ENCODE measurements at regions not wholly inside any gene's neighbourhood (a gene's known extent, or its start where the extent isn't known, plus 50 kb on each side); places are given as distances from the start of the nearest gene placed in this dataset.

GRCh38 chr3:6654670-6655069 is 206.2 kb upstream of the GRM7 start:
- H3K4me1 ChIP-seq (ENCODE audit: low read length) = no peaks in the 10 kb centered on the region
- no peaks in the 10 kb centered on the region for H3K27me3 ChIP-seq (replicated peaks; ENCODE audit: insufficient read depth, low read length)
- no peaks in the 10 kb centered on the region for H3K79me2 ChIP-seq (ENCODE audit: low read length)
- no peak overlapping the region for H3K4me3 ChIP-seq (ENCODE audit: low read length)
- DNase-seq = no peak
- no peaks in the 10 kb centered on the region for H3K9me2 ChIP-seq (replicated peaks; ENCODE audit: insufficient read depth, low read length)
- H2AFZ ChIP-seq (ENCODE audit: low read length) = no peak overlapping the region
- H3K36me3 ChIP-seq (replicated peaks; ENCODE audit: insufficient read depth, low read length) = no peaks in the 10 kb centered on the region
- no peak overlapping the region for H3K9ac ChIP-seq (ENCODE audit: low read length)
- no peak overlapping the region for H3K4me2 ChIP-seq (ENCODE audit: low read depth, low read length)
- no peaks in the 10 kb centered on the region for H3F3A ChIP-seq (ENCODE audit: insufficient read depth, low read length)
- no peaks in the 10 kb centered on the region for H3K9me3 ChIP-seq (replicated peaks; ENCODE audit: insufficient read depth, low read length)
- H4K20me1 ChIP-seq (ENCODE audit: insufficient read depth, low read length) = no peaks in the 10 kb centered on the region
- no peak for TF ChIP-seq EZH2phosphoT487 (IDR thresholded peaks at IDR 0.05; ENCODE audit: low read length)
- no peak for TF ChIP-seq EZH2 (optimal IDR thresholded peaks at IDR 0.05; ENCODE audit: low read depth, low read length)
- TF ChIP-seq, protein P1, sequence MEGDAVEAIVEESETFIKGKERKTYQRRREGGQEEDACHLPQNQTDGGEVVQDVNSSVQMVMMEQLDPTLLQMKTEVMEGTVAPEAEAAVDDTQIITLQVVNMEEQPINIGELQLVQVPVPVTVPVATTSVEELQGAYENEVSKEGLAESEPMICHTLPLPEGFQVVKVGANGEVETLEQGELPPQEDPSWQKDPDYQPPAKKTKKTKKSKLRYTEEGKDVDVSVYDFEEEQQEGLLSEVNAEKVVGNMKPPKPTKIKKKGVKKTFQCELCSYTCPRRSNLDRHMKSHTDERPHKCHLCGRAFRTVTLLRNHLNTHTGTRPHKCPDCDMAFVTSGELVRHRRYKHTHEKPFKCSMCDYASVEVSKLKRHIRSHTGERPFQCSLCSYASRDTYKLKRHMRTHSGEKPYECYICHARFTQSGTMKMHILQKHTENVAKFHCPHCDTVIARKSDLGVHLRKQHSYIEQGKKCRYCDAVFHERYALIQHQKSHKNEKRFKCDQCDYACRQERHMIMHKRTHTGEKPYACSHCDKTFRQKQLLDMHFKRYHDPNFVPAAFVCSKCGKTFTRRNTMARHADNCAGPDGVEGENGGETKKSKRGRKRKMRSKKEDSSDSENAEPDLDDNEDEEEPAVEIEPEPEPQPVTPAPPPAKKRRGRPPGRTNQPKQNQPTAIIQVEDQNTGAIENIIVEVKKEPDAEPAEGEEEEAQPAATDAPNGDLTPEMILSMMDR (IDR thresholded peaks at IDR 0.05; ENCODE audit: low read length) = no peak
- H3K27ac ChIP-seq (ENCODE audit: low read length) = no peak overlapping the region

- Histone ChIP-seq H3K27me3 (replicated peaks; ENCODE audit: insufficient read depth, low read length) (no peaks in the 10 kb centered on the region), H3K4me2 (ENCODE audit: low read depth, low read length) (no peak overlapping the region), H4K20me1 (ENCODE audit: insufficient read depth, low read length) (no peaks in the 10 kb centered on the region), H3K9ac (ENCODE audit: low read length) (no peak overlapping the region), H3K27ac (ENCODE audit: low read length) (no peak overlapping the region), H3K79me2 (ENCODE audit: low read length) (no peaks in the 10 kb centered on the region), H2AFZ (ENCODE audit: low read length) (no peak overlapping the region), H3K4me1 (ENCODE audit: low read length) (no peaks in the 10 kb centered on the region), H3K36me3 (replicated peaks; ENCODE audit: insufficient read depth, low read length) (no peaks in the 10 kb centered on the region), H3K9me2 (replicated peaks; ENCODE audit: insufficient read depth, low read length) (no peaks in the 10 kb centered on the region), H3K4me3 (ENCODE audit: low read length) (no peak overlapping the region), H3K9me3 (replicated peaks; ENCODE audit: insufficient read depth, low read length) (no peaks in the 10 kb centered on the region), H3F3A (ENCODE audit: insufficient read depth, low read length) (no peaks in the 10 kb centered on the region)
- no peak for DNase-seq
- TF ChIP-seq, protein P1 (IDR thresholded peaks at IDR 0.05; ENCODE audit: low read length) = no peak
Measured at GRCh38 chr3:6655275-6655674, 205.6 kb upstream of the GRM7 start.

DNA sequence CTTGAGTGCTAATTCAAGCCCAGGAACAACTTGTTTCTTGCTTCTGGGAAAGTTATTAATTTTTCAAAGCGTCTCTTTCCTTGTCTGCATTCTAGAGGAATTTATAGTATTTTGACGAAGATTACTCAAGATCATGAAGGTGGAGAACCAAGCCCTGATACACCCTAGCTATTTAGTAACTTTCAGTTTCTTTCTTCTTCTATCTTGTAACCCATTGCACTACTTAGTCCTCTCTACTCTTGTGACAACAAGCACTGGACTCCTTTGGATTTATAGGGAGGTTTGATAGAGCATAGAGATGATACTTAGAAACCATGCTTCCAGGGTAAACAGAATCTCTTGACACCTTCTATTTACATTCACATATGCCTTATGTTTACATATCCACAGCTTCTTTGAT is 203.3 kb upstream of the GRM7 start:
- no peaks in the 10 kb centered on the region for H3K9me3 ChIP-seq (replicated peaks; ENCODE audit: insufficient read depth, low read length)
- no peak overlapping the region for H3K4me3 ChIP-seq (ENCODE audit: low read length)
- no peak for DNase-seq
- no peak overlapping the region for H3K27ac ChIP-seq (ENCODE audit: low read length)
- H3K4me1 ChIP-seq (ENCODE audit: low read length) = no peaks in the 10 kb centered on the region
- no peaks in the 10 kb centered on the region for H3K9me2 ChIP-seq (replicated peaks; ENCODE audit: insufficient read depth, low read length)
- no peaks in the 10 kb centered on the region for H3K27me3 ChIP-seq (replicated peaks; ENCODE audit: insufficient read depth, low read length)
- no peaks in the 10 kb centered on the region for H4K20me1 ChIP-seq (ENCODE audit: insufficient read depth, low read length)
- no peak overlapping the region for H3K4me2 ChIP-seq (ENCODE audit: low read depth, low read length)
- H2AFZ ChIP-seq (ENCODE audit: low read length) = no peak overlapping the region
- TF ChIP-seq EZH2 (optimal IDR thresholded peaks at IDR 0.05; ENCODE audit: low read depth, low read length) (no peak), EZH2phosphoT487 (IDR thresholded peaks at IDR 0.05; ENCODE audit: low read length) (no peak)
- TF ChIP-seq, protein P1 (IDR thresholded peaks at IDR 0.05; ENCODE audit: low read length) = no peak
- H3K79me2 ChIP-seq (ENCODE audit: low read length) = no peaks in the 10 kb centered on the region
- H3K9ac ChIP-seq (ENCODE audit: low read length) = no peak overlapping the region
- H3K36me3 ChIP-seq (replicated peaks; ENCODE audit: insufficient read depth, low read length) = no peaks in the 10 kb centered on the region
- no peaks in the 10 kb centered on the region for H3F3A ChIP-seq (ENCODE audit: insufficient read depth, low read length)
